ENCODE measurements at regions not wholly inside any gene's neighbourhood (a gene's known extent, or its start where the extent isn't known, plus 50 kb on each side); places are given as distances from the start of the nearest gene placed in this dataset.

GRCh38 chr13:104648291-104648690 is 1582.1 kb upstream of the SLC10A2 start:
- TF ChIP-seq CTCF (IDR thresholded peaks at IDR 0.05; ENCODE audit: poor library complexity) = no peak
- TF ChIP-seq EZH2 (IDR thresholded peaks at IDR 0.05; ENCODE audit: borderline replicate concordance) = no peak
- TF ChIP-seq EZH2phosphoT487 (IDR thresholded peaks at IDR 0.05; ENCODE audit: low read depth, severe bottlenecking, unreplicated experiment) = no peak

Measured in hepatocyte (in vitro differentiated cells).